ENCODE measurements at regions not wholly inside any gene's neighbourhood (a gene's known extent, or its start where the extent isn't known, plus 50 kb on each side); places are given as distances from the start of the nearest gene placed in this dataset.
"Not testable (repeated sequence)": the region's sequence is repeated elsewhere in the genome, so short reads cannot be mapped to it uniquely, and the experiment has no call there.

- DNase-seq (ENCODE audit: low read depth in 3 of 3, low spot score in 2 of 3), result no peak
These were observed 56.3 kb downstream of the SOX14 start for GRCh38 chr3:137820366-137820765.

DNA sequence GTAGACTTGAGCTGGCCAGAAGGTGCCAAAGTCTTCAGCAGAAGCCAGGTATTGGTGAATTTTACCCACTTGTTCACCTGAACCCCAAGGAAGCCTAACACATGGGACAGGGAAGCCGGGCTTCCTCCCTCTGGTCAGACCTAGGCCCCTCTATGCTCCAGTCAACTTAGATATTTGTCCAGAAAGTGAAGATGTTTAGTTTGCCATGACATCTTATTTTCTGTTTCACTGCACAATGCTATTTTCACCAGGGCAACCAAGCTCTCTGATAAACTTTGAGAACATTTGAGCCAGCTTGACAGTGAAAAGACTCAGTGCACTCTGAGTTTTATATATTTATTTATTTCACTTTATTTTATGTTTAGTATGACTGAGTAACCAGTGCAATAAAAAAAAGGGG is 71.0 kb downstream of the SOX14 start:
- DNase-seq (ENCODE audit: low read depth in 3 of 3, low spot score in 2 of 3), result no peak

GRCh38 chr3:137845194-137845593 is 81.1 kb downstream of the SOX14 start:
- DNase-seq (ENCODE audit: low read depth in 3 of 3, low spot score in 2 of 3), result no peak

GRCh38 chr3:137845666-137846065 is 81.6 kb downstream of the SOX14 start:
- no peak for DNase-seq (ENCODE audit: low read depth in 3 of 3, low spot score in 2 of 3)

GRCh38 chr3:137852391-137852830 is 88.3 kb downstream of the SOX14 start:
- no peak for DNase-seq (ENCODE audit: low read depth in 3 of 3, low spot score in 2 of 3)

- no peak for DNase-seq (ENCODE audit: low read depth in 3 of 3, low spot score in 2 of 3)
These were observed 90.6 kb downstream of the SOX14 start for GRCh38 chr3:137854533-137855261.

GRCh38 chr3:137866001-137866400 is 101.9 kb downstream of the SOX14 start:
- no peak for DNase-seq (ENCODE audit: low read depth in 3 of 3, low spot score in 2 of 3)

DNA sequence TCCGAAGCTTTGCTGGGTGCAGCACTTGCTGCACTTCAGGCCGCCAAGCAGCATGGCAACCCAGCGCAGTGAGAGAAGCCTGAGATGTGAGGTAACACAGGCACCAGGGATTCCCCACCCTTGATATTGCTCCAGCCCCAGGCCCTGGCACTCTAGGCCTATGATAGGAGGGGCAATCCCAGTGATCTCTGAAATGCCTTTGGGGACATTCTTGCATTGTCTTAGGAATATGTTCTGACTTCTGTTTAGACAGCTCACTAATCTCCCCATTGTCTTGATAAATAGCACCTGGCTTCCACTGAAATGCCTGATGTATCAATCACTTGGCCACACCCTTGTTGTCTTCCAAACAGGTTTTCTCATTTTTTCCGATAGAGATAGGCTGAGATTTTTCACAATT is 102.8 kb downstream of the SOX14 start:
- DNase-seq (ENCODE audit: low read depth in 3 of 3, low spot score in 2 of 3), result no peak

DNA sequence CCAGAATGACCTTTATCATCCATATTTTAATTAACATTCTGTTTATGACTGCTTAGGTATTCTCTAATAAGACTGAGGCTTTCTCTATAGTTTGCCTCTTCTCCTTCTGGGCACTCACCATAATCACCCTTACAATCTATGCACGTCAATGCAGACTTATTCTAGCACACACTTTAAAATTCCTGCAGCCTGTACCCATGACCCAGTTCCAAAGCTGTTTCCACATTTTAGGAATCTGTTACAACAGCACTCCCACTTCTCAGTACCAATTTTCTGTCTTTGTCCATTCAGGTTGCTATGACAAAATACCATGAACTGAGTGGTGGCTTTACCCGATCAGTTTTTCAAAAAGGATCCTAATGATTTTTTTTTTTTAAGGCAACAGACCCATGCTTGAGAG is 103.5 kb downstream of the SOX14 start:
- DNase-seq (ENCODE audit: low read depth in 3 of 3, low spot score in 2 of 3), result no peak

DNA sequence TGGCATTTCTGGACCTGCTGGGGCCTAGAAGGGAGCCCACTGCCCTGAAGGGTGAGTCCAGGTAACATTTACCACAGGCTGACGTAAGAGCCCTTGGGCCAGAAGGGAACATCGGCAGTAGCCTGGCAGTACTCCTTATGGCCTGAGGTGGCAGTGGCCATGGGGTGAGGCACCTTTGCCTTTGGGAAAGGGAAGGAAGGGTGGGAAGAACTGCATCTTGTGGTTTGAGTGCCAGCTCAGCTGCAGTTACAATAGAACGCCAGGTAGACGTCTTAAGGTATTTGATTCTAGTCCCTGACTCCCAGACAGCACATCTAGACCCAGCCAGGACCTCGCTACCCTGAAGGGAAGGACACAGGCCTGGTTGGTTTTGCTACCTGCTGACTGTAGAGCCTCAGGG is 104.9 kb downstream of the SOX14 start:
- no peak for DNase-seq (ENCODE audit: low read depth in 3 of 3, low spot score in 2 of 3)

GRCh38 chr3:137872589-137872988 is 108.5 kb downstream of the SOX14 start:
- DNase-seq (ENCODE audit: low read depth in 3 of 3, low spot score in 2 of 3), result not testable (repeated sequence)

GRCh38 chr3:137896842-137897241 is 113.1 kb upstream of the CLDN18 start:
- DNase-seq (ENCODE audit: low read depth in 3 of 3, low spot score in 2 of 3), result not testable (repeated sequence)

DNA sequence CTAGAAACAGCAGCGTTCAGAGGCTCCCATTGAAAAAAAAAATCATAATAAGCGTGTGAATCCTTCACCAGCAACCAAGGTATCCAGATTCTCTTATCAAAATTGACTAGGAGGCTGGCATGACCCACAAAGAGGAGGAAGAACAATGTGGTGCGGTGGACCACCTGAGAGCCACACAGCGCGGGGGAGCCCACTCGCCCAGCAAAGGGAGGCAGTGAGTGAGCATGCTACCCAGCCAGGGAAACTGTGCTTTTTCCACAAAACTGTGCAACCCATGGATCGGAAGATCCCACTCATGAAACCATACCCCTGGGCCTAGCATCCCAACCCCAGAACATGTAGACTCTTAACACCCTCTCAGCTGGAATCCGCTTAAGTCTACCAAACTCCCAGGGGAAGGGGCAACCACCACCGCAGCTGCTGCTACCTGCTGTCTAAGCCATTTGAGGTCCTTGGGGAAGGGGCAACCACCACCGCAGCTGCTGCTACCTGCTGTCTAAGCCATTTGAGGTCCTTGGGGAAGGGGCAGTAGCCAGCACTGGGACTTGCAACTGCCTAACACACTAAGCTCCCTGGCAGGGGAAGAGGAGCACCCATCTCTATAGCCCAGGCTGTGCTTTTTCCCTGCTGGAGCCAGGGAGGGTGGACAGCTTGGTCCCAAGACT is 102.8 kb upstream of the CLDN18 start:
- DNase-seq (ENCODE audit: low read depth in 3 of 3, low spot score in 2 of 3), result no peak

DNA sequence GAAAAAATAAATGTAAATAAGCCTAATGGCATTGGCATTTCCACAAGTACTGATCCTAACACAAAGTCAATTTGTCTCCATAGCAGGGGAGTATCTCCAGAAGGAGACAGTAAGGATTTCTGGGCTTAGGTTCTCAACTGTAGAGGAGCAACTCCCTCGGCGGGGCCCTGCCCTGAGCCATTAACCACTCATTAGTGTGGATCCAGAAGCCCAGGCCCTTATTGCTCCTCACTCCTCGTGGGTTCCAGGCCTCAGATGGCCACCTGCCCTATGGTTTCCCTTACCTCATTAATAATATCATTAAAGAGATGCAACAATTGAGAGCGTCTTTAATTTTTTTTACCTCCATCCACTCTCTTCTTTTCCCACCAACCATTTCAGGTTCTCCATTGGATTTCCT is 85.3 kb upstream of the CLDN18 start:
- DNase-seq (ENCODE audit: low read depth in 3 of 3, low spot score in 2 of 3), result no peak

DNA sequence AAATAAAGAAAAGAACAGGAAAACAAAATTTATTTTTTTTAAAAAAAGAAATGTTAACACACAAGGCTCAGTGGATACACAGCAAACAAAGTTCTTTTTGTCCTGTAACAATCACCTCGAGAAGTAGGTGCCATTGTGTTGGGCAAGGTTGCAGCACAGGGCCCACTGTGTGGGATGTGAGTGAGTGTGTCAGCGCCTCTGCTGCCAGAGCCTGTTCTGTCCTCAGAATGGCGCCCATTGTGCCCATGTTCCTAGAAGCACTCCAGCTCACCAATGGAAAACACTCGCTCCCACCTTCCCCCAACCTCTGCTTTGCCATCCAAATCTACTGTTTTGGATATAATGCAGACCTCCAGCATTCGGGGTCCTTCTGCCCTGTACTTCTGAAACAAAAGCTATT is 84.9 kb upstream of the CLDN18 start:
- no peak for DNase-seq (ENCODE audit: low read depth in 3 of 3, low spot score in 2 of 3)

DNA sequence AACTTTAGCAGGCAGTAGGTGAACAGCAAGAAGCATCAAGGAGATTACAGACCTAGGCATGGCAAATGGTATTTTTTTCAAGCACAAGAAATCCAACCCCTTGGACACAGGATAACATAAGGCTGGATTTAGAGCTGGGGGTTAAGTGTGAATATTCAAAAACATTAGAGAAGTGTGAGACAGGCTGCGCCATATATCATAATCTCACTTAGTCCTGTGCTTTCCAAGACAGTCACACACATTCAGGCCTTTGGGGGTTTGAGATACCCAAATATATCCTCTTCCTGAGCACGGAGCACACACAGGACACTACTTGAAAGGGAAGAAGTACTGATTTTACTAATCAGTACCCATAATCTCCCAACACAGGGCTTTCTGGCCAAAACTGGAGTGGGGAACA is 83.0 kb upstream of the CLDN18 start:
- DNase-seq (ENCODE audit: low read depth in 3 of 3, low spot score in 2 of 3), result no peak

GRCh38 chr3:137930976-137931375 is 79.0 kb upstream of the CLDN18 start:
- no peak for DNase-seq (ENCODE audit: low read depth in 3 of 3, low spot score in 2 of 3)

DNA sequence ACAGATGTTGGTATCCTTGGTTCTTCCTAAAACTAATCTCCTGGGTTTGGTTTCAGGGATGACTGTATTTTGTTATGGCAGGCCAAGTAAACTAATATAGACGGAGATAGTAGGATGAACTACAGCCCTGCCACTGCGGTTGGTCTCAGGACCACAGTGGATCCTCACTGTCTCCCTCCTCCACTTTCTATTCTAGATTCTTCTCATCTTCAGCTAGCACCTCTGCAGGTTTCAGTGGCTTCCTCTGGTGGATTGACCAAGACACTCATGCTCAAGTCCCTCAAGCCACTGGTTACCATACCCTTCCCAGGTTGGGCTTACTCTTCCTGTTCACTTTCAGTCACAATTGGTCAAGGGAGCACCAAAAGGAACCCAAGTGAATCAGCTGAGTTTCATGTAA is 71.1 kb upstream of the CLDN18 start:
- no peak for DNase-seq (ENCODE audit: low read depth in 3 of 3, low spot score in 2 of 3)

DNA sequence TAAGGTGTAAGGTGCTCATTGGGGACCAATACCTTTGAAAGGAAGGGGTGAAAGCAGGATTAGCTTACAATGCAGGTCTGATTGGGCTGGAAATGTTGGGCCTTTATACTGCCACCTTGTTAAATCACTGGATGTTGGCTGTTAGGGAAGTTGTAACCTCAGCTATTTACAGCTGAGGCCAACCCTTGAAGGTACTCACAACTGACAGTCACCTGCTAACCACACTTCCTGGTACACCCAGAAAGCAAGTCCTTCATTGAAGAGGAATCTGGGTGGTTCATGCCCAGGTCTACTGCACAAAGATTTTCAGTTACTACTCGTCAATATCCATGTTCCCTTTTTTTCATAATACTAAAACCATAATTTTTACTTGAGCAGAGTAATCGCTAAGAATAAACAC is 65.4 kb upstream of the CLDN18 start:
- no peak for DNase-seq (ENCODE audit: low read depth in 3 of 3, low spot score in 2 of 3)

DNA sequence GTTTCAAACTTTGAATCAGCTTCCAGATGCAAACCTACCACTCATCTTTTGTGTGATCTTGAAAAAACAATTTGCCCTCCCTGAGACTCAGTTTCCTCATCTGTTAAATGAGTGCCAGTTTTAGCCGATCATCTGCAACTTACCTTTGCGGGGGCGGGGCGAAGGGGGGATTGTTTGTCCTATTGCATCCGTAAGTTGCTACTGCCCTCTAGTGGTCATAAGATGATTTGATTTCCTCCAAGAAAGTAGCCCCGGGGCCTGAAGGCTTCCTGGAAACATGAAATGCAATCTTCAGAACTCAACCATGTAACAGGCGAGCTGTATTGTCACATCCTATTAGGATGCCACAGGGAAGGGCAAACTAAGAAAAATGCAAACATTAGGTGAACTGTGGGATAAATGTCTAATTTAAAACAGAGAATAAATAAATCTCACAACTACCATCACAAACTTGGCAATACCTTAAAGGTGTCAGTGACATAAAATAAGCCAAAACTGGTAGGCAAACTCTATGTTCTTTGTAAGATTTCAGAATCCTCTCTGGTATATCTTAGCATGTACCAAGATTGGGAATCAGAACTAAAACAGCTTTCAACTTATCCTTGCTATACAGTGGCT is 63.5 kb upstream of the CLDN18 start:
- DNase-seq (ENCODE audit: low read depth in 3 of 3, low spot score in 2 of 3), result peak; percentile 17 to 35 (median 29)

- no peak for DNase-seq (ENCODE audit: low read depth in 3 of 3, low spot score in 2 of 3)
These were observed 62.8 kb upstream of the CLDN18 start for GRCh38 chr3:137947117-137947516.

All from right renal cortex interstitium (tissue), 3 donors.